Testis (tissue), 2 donors: ENCODE measurements at regions not wholly inside any gene's neighbourhood (a gene's known extent, or its start where the extent isn't known, plus 50 kb on each side); places are given as distances from the start of the nearest gene placed in this dataset.
A peak's percentile ranks its signal among the peaks of the same experiment; 100 is the strongest.

Experiments used
- DNase-seq: peaks from one replicate; pipeline ENCODE4 v3.0.0-alpha.2; 2019
- H3K27ac ChIP-seq, 2 donors: fragments of 200-600 bp; sonication (generic); one replicate each; pipeline ENCODE4 v1.5.1; 2019
- H3K27me3 ChIP-seq: fragments of 200-600 bp; sonication (generic); one replicate; pipeline ENCODE4 v1.5.1; 2019
- H3K36me3 ChIP-seq: fragments of 200-600 bp; sonication (generic); one replicate; pipeline ENCODE4 v1.5.1; 2017; ENCODE audit warnings: low read depth; ENCODE audit errors: missing control alignments
- H3K4me1 ChIP-seq: fragments of 200-600 bp; sonication (generic); one replicate; pipeline ENCODE4 v1.5.1; 2019
- H3K4me3 ChIP-seq, 2 donors: fragments of 200-600 bp; sonication (generic); one replicate each; pipeline ENCODE4 v1.5.1; 2017 to 2019
- H3K9me3 ChIP-seq: fragments of 200-600 bp; sonication (generic); one replicate; pipeline ENCODE4 v1.5.1; 2017
- POLR2A ChIP-seq: fragments of 450-650 bp; IDR thresholded peaks from one replicate; pipeline ENCODE4 v1.6.1; 2017; ENCODE audit warnings: antibody characterized with exemption, mild to moderate bottlenecking, moderate library complexity
- WGBS, 2 donors: methylation state at CpG; one replicate each; pipeline ENCODE4 v1.1.5; 2018; 5-methylcytosine and 5-hydroxymethylcytosine counted together
- intact Hi-C: fragments of 100-400 bp; cut with DNase I; formaldehyde crosslinking; loops from one replicate; pipeline ENCODE4 v1.15.1; 2023; ENCODE audit warnings: low total_unique reads
- TF ChIP-seq, protein P1 (sequence below), 3 experiments: fragments of 450-650 bp in 2 of 3; fragments of 200-600 bp in 1 of 3; sonication (generic) in 1 of 3; IDR thresholded peaks; one replicate each; pipeline ENCODE4 v1.5.1; 2016 to 2019; ENCODE audit warnings: antibody characterized with exemption in 3 of 3, mild to moderate bottlenecking in 2 of 3, moderate library complexity in 1 of 3

DNA sequence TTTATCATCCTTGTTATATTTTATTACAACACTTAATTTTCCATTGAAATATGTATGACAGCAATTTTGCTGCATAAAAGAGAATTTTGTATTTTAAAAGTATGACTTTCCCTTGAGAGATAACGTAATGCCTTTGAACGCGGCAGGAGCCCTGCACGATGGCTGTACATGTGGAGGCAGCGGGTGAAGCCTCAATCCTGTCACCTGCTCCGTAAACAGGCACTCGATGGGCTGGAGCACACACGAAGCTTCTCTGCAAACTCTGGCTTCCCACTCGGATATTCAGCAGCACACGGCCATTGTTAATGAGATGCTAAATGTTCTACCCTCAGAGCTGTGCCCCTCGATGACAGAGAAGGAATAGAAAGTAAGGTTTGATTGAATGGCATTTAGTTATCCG lies 184.4 kb downstream of the RTP5 start:
- TF ChIP-seq, protein P1, sequence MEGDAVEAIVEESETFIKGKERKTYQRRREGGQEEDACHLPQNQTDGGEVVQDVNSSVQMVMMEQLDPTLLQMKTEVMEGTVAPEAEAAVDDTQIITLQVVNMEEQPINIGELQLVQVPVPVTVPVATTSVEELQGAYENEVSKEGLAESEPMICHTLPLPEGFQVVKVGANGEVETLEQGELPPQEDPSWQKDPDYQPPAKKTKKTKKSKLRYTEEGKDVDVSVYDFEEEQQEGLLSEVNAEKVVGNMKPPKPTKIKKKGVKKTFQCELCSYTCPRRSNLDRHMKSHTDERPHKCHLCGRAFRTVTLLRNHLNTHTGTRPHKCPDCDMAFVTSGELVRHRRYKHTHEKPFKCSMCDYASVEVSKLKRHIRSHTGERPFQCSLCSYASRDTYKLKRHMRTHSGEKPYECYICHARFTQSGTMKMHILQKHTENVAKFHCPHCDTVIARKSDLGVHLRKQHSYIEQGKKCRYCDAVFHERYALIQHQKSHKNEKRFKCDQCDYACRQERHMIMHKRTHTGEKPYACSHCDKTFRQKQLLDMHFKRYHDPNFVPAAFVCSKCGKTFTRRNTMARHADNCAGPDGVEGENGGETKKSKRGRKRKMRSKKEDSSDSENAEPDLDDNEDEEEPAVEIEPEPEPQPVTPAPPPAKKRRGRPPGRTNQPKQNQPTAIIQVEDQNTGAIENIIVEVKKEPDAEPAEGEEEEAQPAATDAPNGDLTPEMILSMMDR (IDR thresholded peaks at IDR 0.05) = no peak
- no peak for TF ChIP-seq POLR2A
- no peak for DNase-seq
- intact Hi-C loops = no loop called here
- Histone ChIP-seq H3K4me3 (no peak overlapping the region), H3K27ac (no peak overlapping the region), H3K4me1 (no peaks in the 10 kb centered on the region), H3K9me3 (no peaks in the 10 kb centered on the region), H3K27me3 (no peaks in the 10 kb centered on the region), H3K36me3 (peaks cover 2% of the 10 kb centered on the region)
- 87 to 89% methylated on average over 12 of the region's 12 CpGs for WGBS, 2 donors

DNA sequence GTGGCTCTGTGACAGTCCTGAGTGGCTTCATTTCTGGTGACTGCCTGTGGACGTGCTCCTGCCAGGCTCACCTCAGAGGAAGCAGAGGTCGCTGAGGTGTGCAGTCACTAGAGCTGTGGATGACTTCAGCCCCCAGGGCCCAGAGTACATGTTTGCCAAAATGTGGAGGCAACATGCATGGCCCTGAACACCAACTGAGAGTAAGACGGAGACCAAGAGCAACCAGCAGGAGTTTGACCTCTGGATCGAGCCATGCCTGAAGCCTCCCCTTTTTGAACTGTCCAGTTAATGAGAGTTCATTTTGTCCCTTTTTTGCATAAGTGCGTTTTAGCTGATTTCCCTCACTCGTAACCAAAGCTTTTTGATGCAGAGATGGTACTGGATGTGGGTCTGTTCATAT lies 184.9 kb downstream of the RTP5 start:
- 83 to 88% methylated on average over 6 of the region's 6 CpGs for WGBS, 2 donors
- Histone ChIP-seq H3K27me3 (no peaks in the 10 kb centered on the region), H3K36me3 (peaks cover 2% of the 10 kb centered on the region), H3K4me3 (no peak overlapping the region), H3K4me1 (no peaks in the 10 kb centered on the region), H3K27ac (no peak overlapping the region), H3K9me3 (no peaks in the 10 kb centered on the region)
- no peak for DNase-seq
- TF ChIP-seq POLR2A = no peak
- TF ChIP-seq, protein P1 (IDR thresholded peaks at IDR 0.05) = no peak
- intact Hi-C loops = no loop called here

DNA sequence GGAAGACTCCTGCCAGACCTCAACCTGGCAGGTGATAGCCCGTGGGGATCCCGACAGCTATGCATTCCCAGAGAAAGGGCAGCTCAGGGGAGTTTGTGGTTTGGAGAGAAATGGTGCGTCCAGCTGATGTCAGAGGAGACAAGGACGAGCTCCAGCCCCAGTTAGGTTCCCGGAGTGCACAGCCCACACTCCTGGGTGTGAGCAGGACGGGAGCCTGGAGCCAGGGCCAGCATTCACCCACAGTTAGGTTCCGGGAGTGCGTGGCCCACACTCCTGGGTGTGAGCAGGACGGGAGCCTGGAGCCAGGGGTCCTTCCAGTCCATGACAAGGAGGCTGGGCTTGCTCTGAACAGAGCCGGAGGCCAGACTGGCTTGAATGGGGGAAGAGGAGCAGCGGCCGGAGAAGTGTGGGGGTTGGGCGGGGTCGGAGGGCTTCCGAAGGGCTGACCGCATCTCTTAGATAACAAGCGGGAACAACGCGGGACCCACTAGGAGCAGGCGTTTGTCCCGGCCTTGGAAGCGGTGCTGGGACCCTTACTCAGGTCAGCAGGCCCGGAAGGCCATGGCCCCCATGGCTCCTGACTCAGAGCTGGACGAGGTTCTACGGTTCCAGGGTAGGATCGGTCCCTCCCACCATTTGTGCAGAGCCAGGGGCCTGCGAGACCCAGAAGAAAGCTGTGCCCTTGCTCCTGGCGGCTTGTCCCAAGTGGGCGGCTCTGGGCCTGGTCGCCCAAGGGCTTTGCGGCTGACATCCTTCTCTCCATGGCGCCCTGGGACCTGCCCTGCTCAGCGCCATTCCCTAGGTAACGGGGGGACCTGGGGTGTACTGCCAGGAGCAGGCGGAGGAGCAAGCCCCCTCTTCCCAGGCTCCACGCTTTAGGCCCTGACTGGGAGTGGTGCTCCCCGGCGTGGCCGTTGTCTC lies 185.6 kb downstream of the RTP5 start:
- TF ChIP-seq, protein P1 (IDR thresholded peaks at IDR 0.05) = no peak
- TF ChIP-seq POLR2A = no peak
- H3K4me1 ChIP-seq = no peaks in the 10 kb centered on the region
- no peak for DNase-seq
- H3K27me3 ChIP-seq = no peaks in the 10 kb centered on the region
- peak overlapping the region in 1 of 2 donors; percentile 20 for H3K4me3 ChIP-seq
- H3K36me3 ChIP-seq = peaks cover 2% of the 10 kb centered on the region
- no peak overlapping the region for H3K27ac ChIP-seq
- intact Hi-C loops = no loop called here
- H3K9me3 ChIP-seq = no peaks in the 10 kb centered on the region
- WGBS, 2 donors = 65 to 69% methylated on average over 18 to 39 of the region's 39 CpGs

DNA sequence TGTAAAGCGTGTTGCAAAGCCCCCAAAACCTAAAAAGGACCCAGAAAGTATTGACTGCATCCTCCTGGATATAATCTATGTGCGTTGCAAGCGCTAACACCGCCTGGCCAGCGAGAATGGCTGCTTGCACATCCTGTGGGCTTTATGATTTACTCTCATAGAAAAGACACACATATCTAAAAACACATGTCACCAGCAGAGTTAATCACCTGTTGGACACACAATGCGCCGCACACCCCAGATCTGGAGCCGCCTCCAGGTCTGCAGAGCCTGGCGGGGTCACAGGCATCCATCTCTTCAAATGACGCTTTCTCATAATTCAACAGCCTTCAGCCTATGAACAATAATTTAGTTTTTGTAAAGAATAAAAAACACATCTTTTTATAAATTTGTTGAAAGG lies 186.5 kb downstream of the RTP5 start:
- H3K9me3 ChIP-seq = no peaks in the 10 kb centered on the region
- 58 to 64% methylated on average over 10 of the region's 10 CpGs for WGBS, 2 donors
- no peaks in the 10 kb centered on the region for H3K4me1 ChIP-seq
- peaks cover 2% of the 10 kb centered on the region for H3K36me3 ChIP-seq
- H3K27me3 ChIP-seq = no peaks in the 10 kb centered on the region
- no peak for DNase-seq
- H3K4me3 ChIP-seq = no peak overlapping the region
- H3K27ac ChIP-seq = no peak overlapping the region
- intact Hi-C loops = no loop called here
- TF ChIP-seq, protein P1 (IDR thresholded peaks at IDR 0.05) = no peak
- TF ChIP-seq POLR2A = no peak

DNA sequence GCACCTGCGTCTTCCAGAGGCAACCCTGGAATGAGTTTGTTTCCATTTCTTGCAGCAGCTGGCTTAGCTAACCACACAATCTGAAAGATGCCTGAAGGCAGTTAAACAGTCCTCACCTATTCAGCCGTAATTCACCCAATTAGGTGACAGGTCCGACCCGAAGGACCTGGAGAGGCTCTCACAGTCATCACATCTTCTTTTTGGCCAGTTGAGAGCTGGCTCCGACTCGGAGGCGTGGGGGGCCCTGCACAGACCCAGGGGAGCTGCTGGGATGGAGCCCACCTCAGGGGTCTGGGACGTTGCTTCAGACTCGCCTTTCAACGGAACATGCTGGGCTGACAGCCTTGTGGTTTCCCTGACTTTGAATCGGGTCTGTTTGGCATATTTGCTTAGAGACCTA lies 187.3 kb downstream of the RTP5 start:
- H3K36me3 ChIP-seq = peaks cover 2% of the 10 kb centered on the region
- no peaks in the 10 kb centered on the region for H3K27me3 ChIP-seq
- no peaks in the 10 kb centered on the region for H3K4me1 ChIP-seq
- H3K9me3 ChIP-seq = no peaks in the 10 kb centered on the region
- DNase-seq = no peak
- TF ChIP-seq, protein P1 (IDR thresholded peaks at IDR 0.05) = no peak
- no peak for TF ChIP-seq POLR2A
- no peak overlapping the region for H3K4me3 ChIP-seq
- no peak overlapping the region for H3K27ac ChIP-seq
- WGBS, 2 donors = 47 to 58% methylated on average over 6 to 11 of the region's 11 CpGs
- intact Hi-C loops = no loop called here
